Upper lobe of right lung (tissue), 1 donor: ENCODE measurements at regions not wholly inside any gene's neighbourhood (a gene's known extent, or its start where the extent isn't known, plus 50 kb on each side); places are given as distances from the start of the nearest gene placed in this dataset.

Experiments used
- ATAC-seq: fragments of 200-7000 bp; cut with Tn5 transposase; one replicate; pipeline ENCODE4 v1.9.1; 2020; ENCODE audit warnings: mild to moderate bottlenecking, moderate library complexity
- DNase-seq: peaks from one replicate; pipeline ENCODE4 v3.0.0-alpha.2; 2020
- H3K27ac ChIP-seq: fragments of 200-600 bp; one replicate; pipeline ENCODE4 v1.8.0; 2022
- H3K27me3 ChIP-seq: fragments of 200-600 bp; one replicate; pipeline ENCODE4 v1.8.0; 2022; ENCODE audit warnings: mild to moderate bottlenecking
- H3K36me3 ChIP-seq: fragments of 200-600 bp; one replicate; pipeline ENCODE4 v1.8.0; 2022
- H3K4me1 ChIP-seq: fragments of 200-600 bp; one replicate; pipeline ENCODE4 v1.8.0; 2022
- H3K4me3 ChIP-seq: fragments of 200-600 bp; one replicate; pipeline ENCODE4 v1.8.0; 2022; ENCODE audit warnings: mild to moderate bottlenecking
- H3K9me3 ChIP-seq: fragments of 200-600 bp; one replicate; pipeline ENCODE4 v1.8.0; 2022
- CTCF ChIP-seq: fragments of 200-600 bp; IDR thresholded peaks from one replicate; pipeline ENCODE4 v1.8.0; 2022; ENCODE audit warnings: antibody characterized with exemption
- intact Hi-C: fragments of 100-400 bp; cut with DNase I; formaldehyde crosslinking; loops from one replicate; pipeline ENCODE4 v1.11.0; 2022
- donor health status: DM: no; HTN: yes; CAD: no; lungs with severe emphysema.

GRCh38 chr16:14020141-14020540, 51.0 kb upstream of the MRTFB start:
- no peaks in the 10 kb centered on the region for H3K27me3 ChIP-seq
- no peak for TF ChIP-seq CTCF
- ATAC-seq (no peak), DNase-seq (no peak)
- no peaks in the 10 kb centered on the region for H3K36me3 ChIP-seq
- H3K4me1 ChIP-seq, result peaks cover 19% of the 10 kb centered on the region
- H3K27ac ChIP-seq, result no peak overlapping the region
- intact Hi-C loops, result no loop called here
- no peaks in the 10 kb centered on the region for H3K9me3 ChIP-seq
- H3K4me3 ChIP-seq, result no peak overlapping the region
